ENCODE measurements at regions not wholly inside any gene's neighbourhood (a gene's known extent, or its start where the extent isn't known, plus 50 kb on each side); places are given as distances from the start of the nearest gene placed in this dataset.
"Not testable (repeated sequence)": the region's sequence is repeated elsewhere in the genome, so short reads cannot be mapped to it uniquely, and the experiment has no call there.

- DNase-seq (ENCODE audit: low read depth in 2 of 2), result no peak
Measured at GRCh38 chr6:14290772-14291330, 173.3 kb downstream of the CD83 start.

DNA sequence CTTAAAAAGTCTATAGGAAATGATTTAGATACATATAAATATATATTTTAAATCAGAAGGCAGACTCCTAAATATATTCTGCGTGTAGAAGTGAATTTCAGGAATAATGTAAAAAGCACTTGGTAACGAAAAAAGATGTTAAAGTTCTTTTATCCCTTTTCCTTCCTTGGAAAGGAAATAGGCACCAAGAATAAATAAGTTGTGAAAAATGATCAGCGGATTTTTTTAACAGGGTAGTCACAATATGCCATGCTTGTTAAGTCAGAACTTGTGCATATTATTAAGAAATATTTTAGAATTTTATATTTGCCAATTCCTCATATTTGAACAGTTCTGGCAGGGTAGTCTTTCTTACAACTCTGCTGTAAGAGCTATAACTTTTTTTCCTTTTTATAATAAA lies 173.8 kb downstream of the CD83 start:
- no peak for DNase-seq (ENCODE audit: low read depth in 2 of 2)

GRCh38 chr6:14292119-14292518 lies 174.5 kb downstream of the CD83 start:
- no peak for DNase-seq (ENCODE audit: low read depth in 2 of 2)

- no peak for DNase-seq (ENCODE audit: low read depth in 2 of 2)
Measured at GRCh38 chr6:14294270-14294951, 176.8 kb downstream of the CD83 start.

GRCh38 chr6:14296698-14297097 lies 179.1 kb downstream of the CD83 start:
- DNase-seq (ENCODE audit: low read depth in 2 of 2), result not testable (repeated sequence)

- not testable (repeated sequence) for DNase-seq (ENCODE audit: low read depth in 2 of 2)
Measured at GRCh38 chr6:14297118-14297517, 179.5 kb downstream of the CD83 start.

DNA sequence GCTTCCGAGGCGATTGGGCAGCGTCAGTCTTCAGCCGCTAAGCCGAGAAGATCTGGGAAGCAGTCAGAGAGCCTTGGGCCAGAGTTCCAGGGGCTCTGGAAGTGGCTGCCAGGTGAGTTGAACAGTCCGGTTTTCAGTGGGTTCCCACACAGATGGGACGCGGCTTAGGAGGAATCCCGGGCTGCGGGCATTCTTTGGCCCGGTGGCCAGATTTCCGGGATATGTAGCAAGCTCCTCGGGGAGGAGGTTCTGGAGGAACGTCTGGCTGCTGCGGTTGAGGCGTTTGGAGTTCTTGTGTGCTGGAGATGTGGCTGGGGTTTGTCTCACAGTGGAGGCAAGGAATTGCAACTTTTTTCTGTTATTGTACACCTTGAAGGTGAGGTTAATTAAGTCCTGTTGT lies 182.6 kb downstream of the CD83 start:
- not testable (repeated sequence) for DNase-seq (ENCODE audit: low read depth in 2 of 2)

GRCh38 chr6:14300721-14301120 lies 183.1 kb downstream of the CD83 start:
- DNase-seq (ENCODE audit: low read depth in 2 of 2), result not testable (repeated sequence)

DNA sequence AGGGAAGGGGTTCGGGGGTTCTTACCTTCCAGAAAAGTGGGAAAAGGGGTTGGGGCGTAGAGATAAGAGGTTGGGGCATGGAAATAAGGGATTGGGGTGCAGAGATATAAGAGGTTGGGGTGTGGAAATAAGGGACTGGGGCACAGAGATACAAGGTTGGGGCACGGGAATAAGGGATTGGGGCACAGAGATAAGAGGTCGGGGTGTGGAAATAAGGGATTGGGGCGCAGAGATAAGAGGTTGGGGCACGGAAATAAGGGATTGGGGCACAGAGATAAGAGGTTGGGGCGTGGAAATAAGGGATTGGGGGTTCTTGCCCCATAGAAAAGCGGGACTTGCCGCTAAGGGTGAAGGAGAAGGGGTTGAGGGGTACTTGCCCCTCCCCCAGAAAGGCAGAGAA lies 183.9 kb downstream of the CD83 start:
- DNase-seq (ENCODE audit: low read depth in 2 of 2), result not testable (repeated sequence)

DNA sequence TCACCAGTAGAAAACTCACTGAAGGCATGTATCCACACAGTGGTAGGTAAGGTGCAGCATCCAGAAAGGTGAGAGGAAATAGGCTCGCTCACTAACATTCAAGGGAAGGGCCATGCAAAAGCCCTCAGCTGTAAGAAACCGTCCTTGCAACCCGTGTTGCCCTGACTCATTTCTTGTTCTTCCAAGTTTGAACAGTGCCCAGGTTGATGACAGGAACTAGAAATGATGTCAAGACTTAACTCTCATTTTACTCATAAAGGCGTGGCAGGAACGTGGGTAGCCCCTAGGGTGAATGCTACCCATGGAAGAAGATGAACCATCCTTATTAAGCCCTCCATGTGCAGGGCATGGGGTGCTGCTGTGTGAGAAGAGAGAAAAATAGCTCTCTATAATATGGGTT lies 187.6 kb downstream of the CD83 start:
- DNase-seq (ENCODE audit: low read depth in 2 of 2), result peak in 1 of 2 donors; percentile 3

- DNase-seq (ENCODE audit: low read depth in 2 of 2), result no peak
Measured at GRCh38 chr6:14305624-14306023, 188.1 kb downstream of the CD83 start.

- no peak for DNase-seq (ENCODE audit: low read depth in 2 of 2)
Measured at GRCh38 chr6:14306151-14306906, 188.8 kb downstream of the CD83 start.

GRCh38 chr6:14309516-14309915 lies 191.9 kb downstream of the CD83 start:
- no peak for DNase-seq (ENCODE audit: low read depth in 2 of 2)

DNA sequence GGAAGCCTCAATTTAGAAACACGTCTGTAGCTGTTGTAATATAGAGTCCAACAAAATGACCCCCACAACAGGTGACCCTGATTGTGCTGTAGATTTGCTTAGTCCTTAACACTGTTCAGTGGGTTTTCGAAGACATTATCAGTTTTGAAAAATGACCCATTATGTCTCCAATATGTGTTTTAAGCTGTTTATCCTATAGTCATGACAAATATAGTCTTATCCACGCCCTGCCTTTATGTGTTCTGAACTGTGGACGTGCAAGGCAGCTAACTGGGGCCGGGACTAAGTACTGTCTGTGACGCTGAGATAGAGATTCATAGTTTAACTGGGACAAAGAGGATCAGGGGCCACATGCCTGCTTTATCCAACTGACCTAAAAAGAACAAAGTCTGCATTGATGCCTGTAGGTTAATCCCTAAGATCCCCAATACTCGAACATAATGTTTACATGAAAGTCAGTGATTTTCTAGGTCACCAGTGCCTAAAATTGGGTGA lies 192.4 kb downstream of the CD83 start:
- DNase-seq (ENCODE audit: low read depth in 2 of 2), result no peak

DNA sequence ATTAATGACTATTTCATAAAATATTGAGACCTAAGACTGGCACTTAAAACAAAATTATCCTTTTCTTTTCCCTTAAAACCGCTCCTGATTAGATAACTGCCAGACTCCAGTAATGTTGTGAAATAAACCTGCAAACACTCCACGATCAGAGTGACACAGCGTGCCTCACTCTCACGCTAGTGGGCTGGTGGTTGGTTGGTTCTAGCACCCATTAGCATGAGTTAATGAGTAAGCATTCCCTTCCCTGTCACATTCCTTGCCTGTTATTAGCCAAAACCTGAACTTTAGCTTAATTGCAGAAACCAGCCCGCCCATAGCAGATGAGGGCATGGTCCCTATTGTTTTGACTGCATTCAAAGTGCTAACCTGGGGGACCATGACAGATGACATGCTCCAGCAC lies 193.4 kb downstream of the CD83 start:
- DNase-seq (ENCODE audit: low read depth in 2 of 2), result no peak

GRCh38 chr6:14312587-14312986 lies 195.0 kb downstream of the CD83 start:
- no peak for DNase-seq (ENCODE audit: low read depth in 2 of 2)

DNA sequence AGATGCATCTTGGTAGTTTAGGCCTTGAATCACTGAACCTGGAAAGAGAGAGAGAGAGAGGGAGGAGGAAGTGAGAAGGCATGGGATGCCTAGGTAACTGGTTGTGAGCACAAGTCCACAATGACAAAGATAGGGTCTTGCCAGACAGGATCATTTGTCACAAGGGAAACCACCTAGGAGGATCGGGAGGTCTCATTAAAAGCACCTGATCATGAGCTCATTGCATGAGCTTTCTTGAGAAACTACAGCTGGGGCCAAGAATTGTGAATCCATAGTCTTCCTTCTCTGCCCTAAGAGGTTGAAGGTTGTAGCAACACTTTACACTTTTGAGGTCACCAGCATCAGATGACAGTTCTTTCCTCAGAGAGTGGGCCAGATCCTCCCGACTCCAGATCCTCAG lies 195.7 kb downstream of the CD83 start:
- no peak for DNase-seq (ENCODE audit: low read depth in 2 of 2)

GRCh38 chr6:14315353-14315752 lies 197.8 kb downstream of the CD83 start:
- no peak for DNase-seq (ENCODE audit: low read depth in 2 of 2)

DNA sequence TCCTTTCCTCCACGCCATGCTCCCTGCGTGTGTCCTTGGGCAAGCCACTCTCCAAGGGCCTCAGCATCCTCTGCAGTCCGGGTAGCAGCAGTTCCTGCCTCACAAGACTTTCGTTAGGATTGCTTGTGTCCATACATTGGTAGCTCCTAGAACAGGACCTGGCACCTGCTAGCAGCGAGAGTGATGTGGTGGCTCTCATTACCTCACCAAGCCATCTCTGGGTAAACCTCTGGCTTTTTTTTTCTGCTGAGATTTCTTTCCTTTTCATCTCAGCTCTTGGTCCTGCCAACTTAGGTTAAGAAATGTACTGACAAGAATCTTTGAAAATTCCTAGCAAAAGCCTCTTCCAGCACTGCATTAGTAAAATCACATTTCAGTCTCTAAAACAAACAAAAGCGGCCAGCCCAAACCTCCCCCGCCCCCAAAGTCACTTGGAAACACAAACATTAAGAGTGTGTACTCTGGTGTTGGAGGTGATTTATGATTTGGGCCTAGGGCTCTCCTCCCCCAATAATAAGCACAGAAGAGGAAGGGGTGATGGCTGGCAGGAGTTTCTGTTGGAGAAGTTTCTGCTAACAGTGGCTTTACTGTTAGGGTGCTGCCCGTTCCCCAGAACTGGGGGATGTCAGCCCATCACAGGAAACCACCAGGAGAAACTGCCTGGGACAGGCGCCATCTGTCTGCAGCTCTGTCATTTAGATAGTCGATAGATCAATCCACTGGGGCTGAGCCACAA lies 199.2 kb downstream of the CD83 start:
- no peak for DNase-seq (ENCODE audit: low read depth in 2 of 2)

GRCh38 chr6:14317387-14317970 lies 199.9 kb downstream of the CD83 start:
- no peak for DNase-seq (ENCODE audit: low read depth in 2 of 2)

- DNase-seq (ENCODE audit: low read depth in 2 of 2), result no peak
Measured at GRCh38 chr6:14320332-14320731, 202.8 kb downstream of the CD83 start.

Measured in stimulated activated CD8-positive, alpha-beta memory T cell treated with anti-CD3 and anti-CD28 coated beads, Interleukin-15, amount 100 ng/mL, for 48 hours (primary cell).